ENCODE measurements at regions not wholly inside any gene's neighbourhood (a gene's known extent, or its start where the extent isn't known, plus 50 kb on each side); places are given as distances from the start of the nearest gene placed in this dataset.
"Not testable (repeated sequence)": the region's sequence is repeated elsewhere in the genome, so short reads cannot be mapped to it uniquely, and the experiment has no call there.

DNA sequence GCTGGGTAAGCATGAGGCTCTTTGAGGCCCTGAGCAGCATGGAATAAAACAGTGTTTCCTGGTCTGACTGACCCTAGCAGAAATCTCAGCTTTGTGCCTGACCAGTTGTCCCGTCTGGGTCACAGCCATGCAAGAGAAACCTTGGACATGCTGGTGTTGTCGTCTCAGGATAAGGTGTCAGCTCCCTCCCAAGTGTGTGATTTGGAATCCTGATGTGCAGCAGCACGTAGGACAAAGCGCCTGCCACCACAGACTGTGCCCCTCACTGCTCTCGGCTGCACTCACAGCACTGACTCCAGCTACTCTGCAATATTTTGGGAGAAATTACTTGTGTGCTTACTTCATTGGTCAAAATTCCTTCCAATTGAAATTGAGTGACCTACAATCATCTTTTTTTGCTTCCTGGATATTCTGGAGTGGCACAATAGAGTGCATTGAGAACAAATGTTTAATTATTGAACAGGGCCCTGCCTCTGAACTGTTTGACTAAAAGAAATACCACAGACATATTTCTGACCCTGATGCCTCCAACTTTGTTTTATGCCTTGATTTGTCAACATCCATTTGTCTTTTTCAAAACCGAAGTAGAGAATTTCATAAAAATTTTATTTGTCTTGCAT is 352.4 kb downstream of the SOCS6 start:
- DNase-seq = no peak

DNA sequence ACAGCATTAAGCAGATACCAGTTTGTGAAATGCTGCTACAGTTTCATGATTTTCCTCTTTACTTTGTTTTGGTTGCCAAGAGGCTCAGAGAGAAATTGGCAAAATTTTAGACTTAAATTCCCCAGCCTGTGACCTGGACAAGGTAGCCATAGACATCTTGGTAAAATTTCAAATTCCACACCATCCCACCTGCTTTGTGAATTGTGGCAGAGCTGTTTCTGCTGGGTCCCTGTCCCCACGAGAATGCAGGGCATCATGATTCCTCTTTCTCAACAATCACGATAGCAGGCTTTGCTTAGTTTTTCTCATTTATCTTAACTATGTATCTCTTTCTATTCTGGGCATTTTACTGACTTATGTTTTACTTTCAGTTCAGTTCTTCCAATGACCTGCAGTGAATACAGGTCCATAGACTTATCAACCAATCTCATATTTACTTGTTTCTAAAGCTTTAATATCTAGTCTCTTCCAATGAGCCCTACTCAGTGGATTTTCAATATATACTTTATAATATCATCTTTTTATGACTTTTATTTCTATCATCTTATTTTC is 351.6 kb downstream of the SOCS6 start:
- no peak for DNase-seq

DNA sequence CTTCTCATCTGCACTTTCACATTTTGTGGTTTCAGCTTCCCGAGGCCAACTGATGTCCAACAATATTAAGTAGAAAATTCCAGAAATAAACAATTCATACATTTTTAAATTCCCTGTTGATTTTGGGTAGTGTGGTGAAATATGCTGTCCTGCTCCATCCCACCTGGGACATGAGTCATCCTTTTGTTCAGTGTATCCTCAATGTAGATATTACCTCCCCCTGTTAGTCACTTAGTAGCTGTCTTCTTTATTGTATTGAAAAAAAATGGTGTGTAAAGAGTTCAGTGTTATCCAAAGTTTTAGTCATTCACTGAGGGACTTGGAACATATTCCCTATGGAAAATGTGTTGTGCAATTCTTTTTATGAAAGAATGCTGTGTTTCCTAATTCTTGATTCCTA is 348.1 kb downstream of the SOCS6 start:
- no peak for DNase-seq

DNA sequence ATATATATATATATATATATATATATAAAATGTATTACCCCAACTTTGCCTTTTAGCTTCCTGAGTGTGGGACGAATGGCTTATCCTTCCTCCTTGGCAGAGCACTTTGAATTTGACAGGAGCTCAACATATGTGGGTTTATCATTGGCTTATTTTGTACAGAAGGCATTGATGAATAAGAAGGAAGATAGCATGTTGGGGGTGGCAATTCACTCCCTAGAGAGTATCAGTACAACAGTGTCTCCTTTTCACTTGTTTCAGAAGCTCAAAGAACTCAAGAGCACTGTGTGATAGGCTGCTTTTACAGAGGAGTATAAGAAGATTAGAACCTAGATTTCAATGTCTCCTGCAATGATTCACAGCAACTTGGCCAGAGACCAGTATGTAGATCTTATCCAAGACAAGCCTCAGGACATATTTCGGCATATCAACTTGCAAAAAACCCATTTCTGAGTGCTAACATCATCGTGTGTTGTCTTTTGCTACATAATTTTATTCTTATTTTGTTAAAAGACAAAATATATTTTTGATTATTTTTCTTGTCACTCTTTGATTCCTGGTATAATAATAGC is 345.8 kb downstream of the SOCS6 start:
- DNase-seq = no peak

DNA sequence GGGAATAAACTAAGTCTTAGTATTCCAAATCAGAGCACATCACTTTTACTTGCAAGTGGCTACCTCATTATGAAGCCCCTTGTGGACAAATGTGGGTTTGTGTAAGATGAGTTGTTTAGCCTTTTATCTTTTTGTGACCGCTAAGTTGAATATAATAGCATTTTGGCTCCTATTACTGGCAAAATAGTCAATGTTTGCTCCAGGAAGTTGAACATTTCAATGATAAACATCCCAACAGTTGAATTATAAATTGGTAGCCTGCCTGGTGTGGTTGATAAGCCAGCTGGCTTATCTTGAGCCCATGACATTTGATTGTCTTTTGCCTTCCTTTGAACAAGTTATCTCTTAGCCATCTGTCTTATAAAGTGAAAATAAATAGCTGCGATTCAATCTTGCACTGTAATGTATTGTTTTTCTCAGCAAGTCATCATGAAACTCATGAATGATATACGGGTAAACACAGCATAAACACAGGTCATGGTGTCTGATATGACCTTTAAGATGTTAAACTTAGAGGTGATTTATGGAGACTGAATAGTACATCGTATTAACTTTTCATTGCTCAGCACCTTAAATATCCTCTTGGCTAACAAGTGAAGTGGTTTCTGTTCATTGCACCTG is 338.4 kb downstream of the SOCS6 start:
- no peak for DNase-seq

DNA sequence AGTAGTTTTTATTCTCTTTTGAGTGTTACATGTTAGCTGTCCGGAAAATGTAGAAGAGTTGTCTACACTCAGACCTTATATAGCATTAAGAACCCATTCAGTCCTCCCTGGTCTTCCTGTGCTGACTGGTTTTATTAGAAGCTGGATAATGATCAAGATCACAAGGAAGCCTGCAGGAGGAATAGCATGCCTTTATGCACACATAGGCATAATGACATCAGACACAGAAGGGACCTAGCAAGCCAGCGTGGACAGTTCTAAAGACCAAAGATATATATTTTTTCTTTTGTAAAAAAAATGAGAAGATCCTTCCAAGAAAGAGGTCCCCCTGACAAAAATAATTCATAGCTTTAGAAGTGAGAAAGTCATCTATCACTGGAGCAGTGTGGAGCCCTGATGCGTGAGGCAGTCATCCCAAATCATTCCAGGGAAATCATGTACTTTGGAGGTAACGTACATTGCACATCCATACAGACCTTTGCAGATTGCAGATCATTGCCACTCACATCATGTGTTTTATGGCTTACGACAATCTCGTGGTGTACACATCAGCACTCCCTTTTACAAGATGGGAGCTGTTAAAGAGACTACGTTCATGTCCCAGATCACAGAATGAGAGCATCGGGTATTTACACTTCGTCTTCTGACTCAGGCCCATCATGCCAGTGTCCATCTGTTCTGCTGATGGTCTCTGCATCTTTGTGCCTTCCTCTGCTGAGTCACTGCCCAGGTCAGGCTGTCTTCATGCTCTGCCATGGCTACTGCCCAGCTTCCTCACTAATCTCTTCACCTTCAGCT is 334.0 kb downstream of the SOCS6 start:
- DNase-seq = no peak

DNA sequence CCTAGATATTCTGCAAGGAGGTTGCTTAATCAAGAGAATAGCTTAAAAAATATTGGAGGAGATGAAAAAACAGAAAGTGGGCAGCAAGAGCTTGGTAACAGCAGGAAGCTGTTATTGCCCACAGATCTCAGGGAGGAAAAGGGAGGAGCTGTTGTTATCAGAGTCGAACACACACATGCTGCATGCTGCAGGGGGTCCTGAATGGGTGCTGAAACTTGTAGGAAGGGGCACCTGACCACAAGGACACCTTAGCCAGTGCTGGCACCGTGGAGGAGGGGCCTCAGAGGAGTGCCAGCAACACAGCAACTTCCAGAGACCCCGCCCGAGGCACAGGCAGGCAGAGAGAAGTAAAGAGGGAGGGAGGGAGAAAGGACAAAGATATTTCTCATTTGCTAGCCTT is 332.9 kb downstream of the SOCS6 start:
- no peak for DNase-seq

DNA sequence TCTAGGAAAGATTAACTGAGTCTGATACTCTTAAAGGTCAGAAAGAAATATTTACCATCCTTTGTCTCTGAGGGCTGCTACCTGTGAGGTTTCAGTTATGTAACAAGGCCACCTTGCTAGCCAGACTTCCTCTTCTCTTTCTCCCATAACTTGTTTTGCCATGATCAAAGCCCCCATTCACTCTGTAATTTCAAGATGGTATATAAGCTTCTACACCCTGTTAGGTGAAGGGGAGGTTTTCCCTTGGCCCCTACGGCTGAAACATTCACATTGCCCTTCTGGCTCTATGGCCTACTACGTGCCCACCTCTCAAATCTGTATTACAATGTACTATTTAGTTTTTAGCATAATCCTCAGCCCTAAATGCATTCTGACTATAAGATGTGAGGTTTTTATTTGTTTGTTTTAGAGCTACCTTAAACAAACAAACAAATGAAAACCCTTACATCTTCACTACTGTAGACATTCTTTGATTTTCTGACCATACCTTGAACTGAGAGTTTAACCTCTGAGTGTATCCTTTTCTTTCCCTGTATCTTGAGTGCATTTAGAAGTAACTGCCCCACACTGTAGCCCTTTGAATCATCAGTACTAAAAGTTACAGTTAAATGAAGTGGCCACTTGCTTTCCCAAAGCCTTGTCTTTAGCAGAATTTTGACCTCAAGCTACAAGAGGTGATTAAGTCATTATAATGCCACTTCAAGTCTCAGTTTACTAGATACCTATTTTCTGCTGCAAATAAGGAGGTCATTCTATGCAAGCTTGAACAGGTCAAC is 332.2 kb downstream of the SOCS6 start:
- no peak for DNase-seq

DNA sequence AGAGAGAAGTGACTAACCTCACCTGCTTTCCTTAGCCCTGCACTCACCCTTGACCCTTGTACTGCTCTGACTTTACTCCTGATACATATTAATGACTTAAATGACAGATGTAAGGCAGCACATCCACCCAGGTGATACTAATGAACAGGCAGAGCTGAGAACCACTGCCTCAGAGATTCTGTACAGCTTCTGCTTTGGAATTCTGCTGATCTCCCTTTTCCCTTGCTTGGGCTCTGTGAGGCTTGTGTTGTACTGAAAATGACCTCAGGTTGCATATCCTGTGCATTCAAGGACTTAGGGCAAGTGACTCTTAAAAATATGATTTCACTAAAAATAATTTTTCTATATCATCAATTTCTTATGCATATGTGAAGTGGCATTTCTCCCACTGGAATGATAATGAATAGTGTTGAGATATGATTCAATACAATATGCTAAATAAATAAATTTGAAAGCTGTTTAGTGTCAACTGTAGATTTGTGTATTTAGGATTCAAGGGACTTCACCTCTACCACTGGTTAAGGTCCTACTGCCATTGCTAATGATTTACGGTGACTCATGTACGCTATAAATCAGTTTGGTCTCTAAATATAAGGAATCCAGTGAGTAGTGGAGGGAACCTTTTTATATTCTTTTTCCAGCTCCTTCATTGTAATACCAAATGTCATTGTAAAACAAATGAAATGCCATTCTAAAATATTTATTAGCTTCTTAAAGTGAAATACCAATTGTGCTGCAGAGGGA is 328.3 kb downstream of the SOCS6 start:
- DNase-seq = no peak

DNA sequence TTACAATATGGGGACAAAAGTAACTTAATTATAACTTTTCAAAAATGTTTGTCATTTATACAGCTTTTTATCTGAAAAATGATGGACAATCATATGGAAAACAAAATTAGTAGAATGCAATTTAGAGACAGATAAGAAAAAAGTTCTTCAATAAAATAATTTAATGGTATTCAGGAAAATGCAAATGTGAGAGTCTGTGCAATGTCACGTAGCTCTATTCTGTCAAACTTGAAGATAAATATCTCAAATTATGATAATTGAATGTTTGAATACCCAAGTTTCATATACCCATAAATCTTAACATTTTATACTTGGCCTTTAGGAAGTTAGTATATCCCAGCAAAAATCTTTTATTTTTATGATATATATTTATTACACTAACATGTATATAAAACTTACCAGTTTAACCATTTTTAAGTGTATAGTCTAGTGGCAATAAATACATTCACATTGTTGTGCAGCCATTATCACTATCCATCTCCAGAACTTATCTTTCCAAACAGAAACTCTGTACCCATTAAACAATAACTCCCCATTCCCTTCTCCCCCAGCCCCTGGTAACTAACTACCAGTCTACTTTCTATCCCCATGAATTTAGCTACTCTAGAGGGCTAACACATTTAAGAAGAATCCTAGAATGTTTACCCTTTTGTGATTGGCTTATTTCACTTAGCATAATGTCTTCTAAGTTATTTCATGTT is 311.5 kb downstream of the SOCS6 start:
- DNase-seq = no peak

DNA sequence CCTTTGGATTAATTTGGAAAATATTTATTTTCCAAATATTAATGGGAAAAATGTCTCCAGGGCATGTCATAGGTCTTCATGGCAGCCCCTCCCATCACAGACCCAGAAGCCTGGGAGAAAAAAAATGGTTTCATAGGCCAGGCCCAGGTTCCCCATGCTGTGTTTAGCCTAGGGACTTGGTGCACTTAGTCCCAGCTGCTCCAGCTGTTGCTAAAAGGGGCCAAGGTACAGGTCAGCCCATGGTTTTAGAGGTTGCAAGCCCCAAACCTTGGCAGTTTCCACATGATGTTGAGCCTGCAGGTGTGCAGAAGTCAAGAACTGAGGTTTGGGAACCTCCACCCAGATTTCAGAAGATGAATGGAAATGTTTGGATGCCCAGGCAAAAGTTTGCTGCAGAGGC is 309.6 kb downstream of the SOCS6 start:
- DNase-seq = no peak

DNA sequence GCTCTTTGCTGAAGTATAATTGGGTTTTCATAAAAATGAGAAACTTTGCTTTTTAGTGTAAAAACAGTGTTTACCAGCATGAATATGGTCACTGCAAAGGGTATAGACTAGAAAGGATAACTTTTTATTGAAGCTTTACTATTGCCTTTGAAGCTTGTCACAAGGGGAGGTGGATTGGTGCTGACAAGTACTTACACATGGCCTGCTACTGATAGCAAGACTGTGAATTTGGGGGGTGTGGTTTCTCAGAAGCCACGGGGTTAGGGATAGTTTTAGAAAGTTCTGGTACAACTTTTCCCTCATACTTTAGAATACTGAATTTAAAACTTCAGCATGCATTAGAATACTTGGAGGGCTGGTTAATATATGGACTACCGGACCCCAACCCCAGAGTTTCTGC is 294.1 kb downstream of the SOCS6 start:
- DNase-seq = no peak

DNA sequence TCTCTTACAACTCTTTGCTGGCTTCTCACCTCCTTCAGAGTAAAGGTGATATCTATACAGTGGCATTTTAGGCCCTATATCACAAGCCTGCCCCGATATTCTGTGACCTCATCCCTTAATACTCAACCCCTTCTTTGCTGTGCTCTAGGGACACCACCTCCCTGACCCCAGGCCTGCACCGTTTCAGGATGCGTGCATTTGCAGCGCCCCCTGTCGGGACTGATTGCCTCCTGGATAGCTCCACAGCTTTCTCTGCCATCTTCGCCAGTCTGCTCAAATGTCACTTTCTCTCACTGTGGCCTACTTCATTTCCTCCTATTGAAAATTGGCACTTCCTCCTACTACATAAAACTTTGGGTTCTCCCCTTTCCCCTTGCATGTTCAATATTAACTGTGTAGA is 289.6 kb downstream of the SOCS6 start:
- no peak for DNase-seq

DNA sequence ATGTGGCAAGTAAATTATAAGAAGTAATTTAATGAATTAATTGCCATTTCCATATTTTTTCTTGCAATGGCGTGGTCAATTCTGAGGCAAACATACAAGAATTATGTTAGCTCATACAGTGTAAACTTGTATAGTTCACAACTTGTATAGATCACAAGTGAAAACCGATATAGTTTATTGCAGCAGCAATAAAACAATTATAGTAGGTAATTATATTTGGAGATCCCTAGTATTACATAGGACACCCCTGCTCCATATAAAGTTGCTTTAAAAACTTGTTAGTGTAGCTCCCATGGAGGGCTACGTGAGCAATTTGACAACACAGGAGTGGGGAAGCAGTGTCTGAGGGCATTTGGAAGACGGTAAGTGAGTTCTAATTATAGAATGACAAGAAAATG is 288.2 kb downstream of the SOCS6 start:
- no peak for DNase-seq

DNA sequence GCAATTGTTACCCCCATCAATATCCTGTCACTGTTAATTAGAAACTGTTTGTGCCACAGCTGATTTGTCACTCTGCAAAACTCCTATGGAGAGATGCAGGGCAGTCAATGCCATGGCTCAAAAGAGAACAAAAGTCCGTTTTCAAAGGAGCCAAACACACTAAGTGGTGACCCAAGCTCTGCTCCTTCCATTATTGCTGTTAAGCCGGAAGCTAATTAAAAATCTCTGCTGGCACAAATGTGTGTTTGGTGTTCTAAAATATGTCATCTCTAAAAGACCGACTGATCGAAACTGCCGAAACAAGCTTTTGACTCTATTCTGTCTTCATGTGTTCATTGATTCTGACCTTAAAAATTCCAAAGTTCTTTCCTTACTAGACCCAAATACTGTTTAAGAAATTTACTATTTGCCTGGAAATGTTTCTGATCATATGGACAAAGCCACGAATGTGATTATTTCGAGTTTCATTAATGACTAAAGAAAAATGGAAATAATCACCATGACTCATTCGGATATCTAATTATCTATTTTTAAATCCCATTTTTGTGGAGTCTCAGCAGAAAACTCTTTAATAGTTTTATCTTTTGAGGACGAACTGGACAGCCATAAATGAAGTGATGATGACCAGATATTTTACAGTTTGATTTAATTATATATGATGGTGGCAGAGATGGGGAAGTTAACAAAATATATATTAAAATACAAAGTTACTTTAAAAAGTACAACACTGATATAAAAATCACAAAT is 287.6 kb downstream of the SOCS6 start:
- no peak for DNase-seq

DNA sequence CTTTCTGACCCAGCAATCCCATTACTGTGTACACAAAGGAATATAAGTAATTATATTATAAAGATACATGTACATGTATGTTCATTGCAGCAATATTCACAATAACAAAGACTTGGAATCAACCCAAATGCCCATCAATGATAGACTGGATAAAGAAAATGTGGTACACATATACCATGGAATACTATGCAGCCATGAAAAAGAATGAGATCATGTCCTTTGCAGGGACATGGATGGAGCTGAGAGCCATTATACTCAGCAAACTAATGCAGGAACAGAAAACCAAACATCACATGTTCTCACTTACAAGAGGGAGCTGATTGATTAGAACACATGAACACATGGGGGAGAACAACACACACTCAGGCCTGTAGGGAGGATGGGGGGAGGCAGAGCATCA is 286.1 kb downstream of the SOCS6 start:
- not testable (repeated sequence) for DNase-seq

DNA sequence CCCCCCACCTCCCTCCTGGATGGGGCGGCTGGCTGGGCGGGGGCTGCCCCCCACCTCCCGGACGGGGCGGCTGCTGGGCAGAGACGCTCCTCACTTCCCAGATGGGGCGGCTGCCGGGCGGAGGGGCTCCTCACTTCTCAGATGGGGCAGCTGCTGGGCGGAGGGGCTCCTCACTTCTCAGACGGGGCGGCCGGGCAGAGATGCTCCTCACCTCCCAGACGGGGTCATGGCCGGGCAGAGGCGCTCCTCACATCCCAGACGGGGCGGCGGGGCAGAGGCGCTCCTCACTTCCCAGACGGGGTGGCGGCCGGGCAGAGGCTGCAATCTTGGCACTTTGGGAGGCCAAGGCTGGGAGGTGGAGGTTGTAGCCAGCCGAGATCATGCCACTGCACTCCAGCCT is 280.8 kb downstream of the SOCS6 start:
- DNase-seq = not testable (repeated sequence)

DNA sequence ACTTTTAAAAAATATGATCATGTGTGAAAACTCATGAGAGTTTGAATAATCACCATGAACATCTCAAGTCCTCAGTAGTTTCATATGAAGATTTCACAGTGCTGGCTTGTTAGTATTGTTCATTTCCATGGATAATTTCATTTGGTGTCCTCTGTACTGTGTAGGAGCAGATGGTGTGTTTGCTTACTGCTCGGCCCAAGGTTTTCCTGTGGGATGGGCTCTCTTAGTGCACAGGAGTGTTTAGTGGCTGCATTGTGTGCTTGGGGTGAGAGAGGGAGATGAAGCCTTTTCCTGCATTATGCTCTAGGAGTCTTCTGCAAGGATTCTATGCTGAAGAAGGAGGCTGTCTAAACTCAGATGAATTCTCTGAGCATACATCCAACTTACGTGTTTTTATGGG is 270.6 kb downstream of the SOCS6 start:
- DNase-seq = no peak

DNA sequence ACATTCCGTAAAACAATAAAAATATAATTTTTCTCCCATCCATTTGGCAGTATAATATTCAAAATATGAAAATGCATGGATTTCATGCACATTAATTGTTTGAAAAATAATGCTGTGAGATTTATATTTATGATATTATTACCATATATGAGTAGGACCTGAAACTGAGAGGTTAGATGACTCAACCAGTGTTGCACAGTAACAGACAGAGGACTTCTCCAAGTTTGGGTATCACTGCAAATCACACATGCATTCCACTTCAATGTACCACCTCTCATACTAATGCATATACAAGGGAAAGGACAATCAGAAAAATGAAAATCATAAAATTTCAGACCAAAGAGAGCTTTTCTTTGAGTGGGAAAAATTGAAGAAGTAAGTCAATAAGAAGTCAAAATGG is 269.5 kb downstream of the SOCS6 start:
- DNase-seq = no peak

DNA sequence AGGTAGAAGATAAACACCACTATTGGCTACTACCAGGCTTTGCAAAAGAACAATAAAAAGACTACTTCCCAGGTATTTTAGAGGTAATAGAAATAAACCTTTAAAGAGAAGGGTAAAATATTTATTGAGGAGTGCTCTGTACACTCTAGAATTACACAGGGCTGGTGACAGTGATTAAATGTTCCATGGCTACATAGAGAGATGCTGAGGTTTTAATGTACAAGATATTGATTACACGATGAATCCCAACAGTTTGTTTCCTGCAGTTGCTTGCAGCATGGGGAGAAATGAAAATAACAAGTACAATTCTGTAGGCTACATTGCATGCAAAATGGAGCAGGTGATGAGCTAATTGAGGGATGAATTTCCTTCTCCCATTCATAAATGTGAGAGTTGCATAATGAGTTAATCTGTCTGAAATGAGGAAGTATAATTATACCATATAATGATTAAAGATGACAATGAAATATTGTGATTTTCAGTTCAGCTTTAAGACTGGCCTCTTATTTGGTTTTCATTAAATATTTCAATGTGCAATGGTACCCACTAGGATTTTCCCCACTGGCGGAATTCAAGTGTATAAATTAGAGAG is 266.1 kb downstream of the SOCS6 start:
- no peak for DNase-seq

DNA sequence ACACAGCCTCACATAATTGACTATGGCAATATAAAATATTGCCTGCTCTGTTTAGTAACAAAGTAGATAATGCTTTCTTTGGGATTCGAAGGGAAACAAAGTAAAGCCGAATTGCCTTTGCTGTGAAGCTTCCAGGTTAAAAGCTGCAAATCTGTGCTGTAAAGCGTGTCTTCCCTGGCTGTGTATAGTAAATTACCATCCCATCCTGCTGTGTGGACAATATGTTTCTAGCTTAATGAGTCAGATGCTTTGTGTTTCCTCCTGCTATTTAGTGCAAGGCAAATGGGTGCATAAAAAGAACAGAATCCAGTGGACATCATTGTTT is 265.1 kb downstream of the SOCS6 start:
- DNase-seq = no peak
